GM23338 (cell line): ENCODE measurements at regions not wholly inside any gene's neighbourhood (a gene's known extent, or its start where the extent isn't known, plus 50 kb on each side); places are given as distances from the start of the nearest gene placed in this dataset.

ENCODE experiments used
- ATAC-seq: fragments of 200-7000 bp; cut with Tn5 transposase; 3 replicates; pipeline ENCODE4 v1.9.1; 2020
- DNase-seq: peaks from one replicate; pipeline ENCODE4 v3.0.0-alpha.2; 2015; ENCODE audit warnings: low spot score
- H2AFZ ChIP-seq: fragments of 200-600 bp; sonication (generic); 2 replicates; pipeline ENCODE4 v1.8.0; 2016; ENCODE audit warnings: antibody characterized with exemption, mild to moderate bottlenecking, moderate library complexity
- H3F3A ChIP-seq: fragments of 200-600 bp; sonication (generic); replicated peaks from 2 replicates; pipeline ENCODE4 v1.8.0; 2017; ENCODE audit warnings: antibody characterized with exemption, mixed run types, low read depth
- H3K27ac ChIP-seq: fragments of 200-600 bp; sonication (generic); 2 replicates; pipeline ENCODE4 v1.6.1; 2016; ENCODE audit warnings: low read depth
- H3K27me3 ChIP-seq: fragments of 200-600 bp; sonication (generic); 2 replicates; pipeline ENCODE4 v1.8.0; 2016; ENCODE audit warnings: mild to moderate bottlenecking, mixed run types, moderate library complexity; ENCODE audit not compliant: insufficient read depth
- H3K36me3 ChIP-seq: fragments of 200-600 bp; sonication (generic); 2 replicates; pipeline ENCODE4 v1.8.0; 2016; ENCODE audit warnings: mild to moderate bottlenecking; ENCODE audit not compliant: insufficient read depth
- H3K4me1 ChIP-seq: fragments of 200-600 bp; sonication (generic); 2 replicates; pipeline ENCODE4 v1.8.0; 2016; ENCODE audit warnings: mild to moderate bottlenecking, moderate library complexity; ENCODE audit not compliant: insufficient read depth
- H3K4me2 ChIP-seq: fragments of 200-600 bp; sonication (generic); 2 replicates; pipeline ENCODE4 v1.7.1; 2017; ENCODE audit warnings: mixed run types
- H3K4me3 ChIP-seq: fragments of 200-600 bp; sonication (generic); 2 replicates; pipeline ENCODE4 v1.6.1; 2016; ENCODE audit warnings: mixed run types
- H3K79me2 ChIP-seq: fragments of 200-600 bp; sonication (generic); replicated peaks from 2 replicates; pipeline ENCODE4 v1.8.0; 2017; ENCODE audit warnings: mild to moderate bottlenecking; ENCODE audit not compliant: insufficient read depth
- H3K9me2 ChIP-seq: fragments of 200-600 bp; sonication (generic); 2 replicates; pipeline ENCODE4 v1.8.0; 2017; ENCODE audit not compliant: insufficient read depth
- H4K20me1 ChIP-seq: fragments of 200-600 bp; sonication (generic); replicated peaks from 2 replicates; pipeline ENCODE4 v1.8.0; 2017; ENCODE audit warnings: mild to moderate bottlenecking; ENCODE audit not compliant: insufficient read depth
- H3K27ac Mint-ChIP-seq: 2 replicates; pipeline ENCODE4 v1.8.0; 2020; ENCODE audit warnings: inconsistent platforms, mild to moderate bottlenecking, moderate library complexity, mixed read lengths
- H3K27me3 Mint-ChIP-seq: 3 replicates; pipeline ENCODE4 v1.8.0; 2022; ENCODE audit warnings: low read depth, mild to moderate bottlenecking, moderate library complexity, mixed read lengths, inconsistent platforms; ENCODE audit not compliant: insufficient read depth, poor library complexity
- H3K36me3 Mint-ChIP-seq: 3 replicates; pipeline ENCODE4 v1.8.0; 2021; ENCODE audit warnings: low read depth, mild to moderate bottlenecking, inconsistent platforms, moderate library complexity, mixed read lengths
- H3K4me1 Mint-ChIP-seq: 3 replicates; pipeline ENCODE4 v1.8.0; 2020; ENCODE audit warnings: mild to moderate bottlenecking, inconsistent platforms, mixed read lengths
- H3K4me3 Mint-ChIP-seq: 3 replicates; pipeline ENCODE4 v1.8.0; 2021; ENCODE audit warnings: moderate library complexity, mild to moderate bottlenecking, inconsistent platforms, mixed read lengths
- H3K9me3 Mint-ChIP-seq: 3 replicates; pipeline ENCODE4 v1.8.0; 2020; ENCODE audit warnings: moderate library complexity, mild to moderate bottlenecking, inconsistent platforms, mixed read lengths
- CREB1 ChIP-seq: fragments of 250-450 bp; sonication (Bioruptor Pico); IDR thresholded peaks from 2 replicates; pipeline ENCODE4 v1.5.0; 2020; ENCODE audit warnings: low read depth, mild to moderate bottlenecking, moderate library complexity
- CTCF ChIP-seq, 2 experiments: fragments of 200-600 bp in 1 of 2; sonication (generic) in 1 of 2; conservative IDR thresholded peaks; 2 replicates each; pipeline versions ENCODE4 v1.5.1 to v1.6.1; 2016 to 2017; ENCODE audit warnings: antibody characterized with exemption in 2 of 2, low read depth in 2 of 2, mild to moderate bottlenecking in 2 of 2, moderate library complexity in 1 of 2
- ETS1 ChIP-seq: IDR thresholded peaks from 2 replicates; pipeline ENCODE4 v1.6.1; 2016; ENCODE audit warnings: antibody characterized with exemption
- EZH2 ChIP-seq: fragments of 200-600 bp; sonication (generic); IDR thresholded peaks from one replicate; pipeline ENCODE4 v1.8.0; 2017; ENCODE audit warnings: antibody characterized with exemption, mild to moderate bottlenecking, low read depth; ENCODE audit not compliant: unreplicated experiment
- EZH2phosphoT487 ChIP-seq: fragments of 200-600 bp; sonication (generic); IDR thresholded peaks from one replicate; pipeline ENCODE4 v1.8.1; 2018; ENCODE audit warnings: antibody characterized with exemption; ENCODE audit not compliant: unreplicated experiment
- JUNB ChIP-seq: IDR thresholded peaks from one replicate; pipeline ENCODE4 v1.6.1; 2016; ENCODE audit warnings: antibody characterized with exemption; ENCODE audit not compliant: unreplicated experiment
- NANOG ChIP-seq: IDR thresholded peaks from 2 replicates; pipeline ENCODE4 v1.6.1; 2016; ENCODE audit warnings: antibody characterized with exemption, borderline replicate concordance
- POLR2AphosphoS5 ChIP-seq: IDR thresholded peaks from 2 replicates; pipeline ENCODE4 v1.6.1; 2016; ENCODE audit warnings: antibody characterized with exemption, low read depth
- ZNF114 ChIP-seq: fragments of 250-450 bp; sonication (Bioruptor Pico); IDR thresholded peaks from 2 replicates; pipeline ENCODE4 v1.5.0; 2020; ENCODE audit warnings: mild to moderate bottlenecking, moderate library complexity
- TF ChIP-seq, protein P1 (sequence below): IDR thresholded peaks from one replicate; pipeline ENCODE4 v1.6.1; 2018; ENCODE audit warnings: antibody characterized with exemption; ENCODE audit not compliant: unreplicated experiment
- TF ChIP-seq, protein P2 (sequence below): fragments of 250-450 bp; sonication (Bioruptor Pico); IDR thresholded peaks from 2 replicates; pipeline ENCODE4 v1.5.0; 2020; ENCODE audit warnings: mild to moderate bottlenecking, moderate library complexity

DNA sequence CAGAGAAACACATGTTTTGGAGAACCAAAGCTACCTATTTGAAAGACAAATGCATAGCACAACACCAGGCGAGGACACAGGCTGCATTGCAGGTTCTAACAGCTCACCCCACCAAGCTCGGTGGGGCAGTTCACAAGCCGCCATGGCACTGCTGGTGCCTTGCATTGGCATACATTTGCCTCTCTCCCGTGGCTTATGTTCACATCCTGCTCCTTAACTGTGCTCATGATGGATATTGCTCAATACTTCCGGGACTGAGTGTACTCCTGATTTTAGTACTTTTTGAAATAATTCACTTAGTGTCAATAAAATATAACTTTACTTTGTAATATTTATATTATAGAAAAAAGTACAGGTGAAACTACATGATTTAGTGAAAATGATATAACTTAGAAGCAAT lies 1187.4 kb upstream of the NCAM2 start (continued):
- TF ChIP-seq CTCF (conservative IDR thresholded peaks at IDR 0.05; ENCODE audit: low read depth in 2 of 2) = no peak
- TF ChIP-seq EZH2 = no peak
- no peak for TF ChIP-seq ZNF114
- TF ChIP-seq JUNB = no peak
- TF ChIP-seq EZH2phosphoT487 = no peak

GRCh38 chr21:19830446-19830845 lies 1167.8 kb upstream of the NCAM2 start:
- no peak overlapping the region for H3K27ac ChIP-seq
- peaks cover under 1% of the 10 kb centered on the region; the same call in 1 of the 2 replicates for H3K9me2 ChIP-seq
- Mint-ChIP-seq H3K27me3 (no peaks in the 10 kb centered on the region), H3K4me1 (no peaks in the 10 kb centered on the region), H3K4me3 (no peak overlapping the region), H3K9me3 (no peaks in the 10 kb centered on the region), H3K36me3 (no peaks in the 10 kb centered on the region), H3K27ac (no peak overlapping the region)
- no peaks in the 10 kb centered on the region for H3K36me3 ChIP-seq
- H3K4me3 ChIP-seq = no peak overlapping the region
- ATAC-seq (no peak), DNase-seq (no peak)
- no peaks in the 10 kb centered on the region for H3F3A ChIP-seq
- no peaks in the 10 kb centered on the region for H3K4me1 ChIP-seq
- no peaks in the 10 kb centered on the region for H4K20me1 ChIP-seq
- H3K79me2 ChIP-seq = no peaks in the 10 kb centered on the region
- H3K27me3 ChIP-seq = no peaks in the 10 kb centered on the region
- H2AFZ ChIP-seq = no peak overlapping the region
- H3K4me2 ChIP-seq = no peak overlapping the region
- no peak for TF ChIP-seq POLR2AphosphoS5
- no peak for TF ChIP-seq CTCF (conservative IDR thresholded peaks at IDR 0.05; ENCODE audit: low read depth in 2 of 2)
- no peak for TF ChIP-seq ZNF114
- no peak for TF ChIP-seq JUNB
- TF ChIP-seq, protein P1, sequence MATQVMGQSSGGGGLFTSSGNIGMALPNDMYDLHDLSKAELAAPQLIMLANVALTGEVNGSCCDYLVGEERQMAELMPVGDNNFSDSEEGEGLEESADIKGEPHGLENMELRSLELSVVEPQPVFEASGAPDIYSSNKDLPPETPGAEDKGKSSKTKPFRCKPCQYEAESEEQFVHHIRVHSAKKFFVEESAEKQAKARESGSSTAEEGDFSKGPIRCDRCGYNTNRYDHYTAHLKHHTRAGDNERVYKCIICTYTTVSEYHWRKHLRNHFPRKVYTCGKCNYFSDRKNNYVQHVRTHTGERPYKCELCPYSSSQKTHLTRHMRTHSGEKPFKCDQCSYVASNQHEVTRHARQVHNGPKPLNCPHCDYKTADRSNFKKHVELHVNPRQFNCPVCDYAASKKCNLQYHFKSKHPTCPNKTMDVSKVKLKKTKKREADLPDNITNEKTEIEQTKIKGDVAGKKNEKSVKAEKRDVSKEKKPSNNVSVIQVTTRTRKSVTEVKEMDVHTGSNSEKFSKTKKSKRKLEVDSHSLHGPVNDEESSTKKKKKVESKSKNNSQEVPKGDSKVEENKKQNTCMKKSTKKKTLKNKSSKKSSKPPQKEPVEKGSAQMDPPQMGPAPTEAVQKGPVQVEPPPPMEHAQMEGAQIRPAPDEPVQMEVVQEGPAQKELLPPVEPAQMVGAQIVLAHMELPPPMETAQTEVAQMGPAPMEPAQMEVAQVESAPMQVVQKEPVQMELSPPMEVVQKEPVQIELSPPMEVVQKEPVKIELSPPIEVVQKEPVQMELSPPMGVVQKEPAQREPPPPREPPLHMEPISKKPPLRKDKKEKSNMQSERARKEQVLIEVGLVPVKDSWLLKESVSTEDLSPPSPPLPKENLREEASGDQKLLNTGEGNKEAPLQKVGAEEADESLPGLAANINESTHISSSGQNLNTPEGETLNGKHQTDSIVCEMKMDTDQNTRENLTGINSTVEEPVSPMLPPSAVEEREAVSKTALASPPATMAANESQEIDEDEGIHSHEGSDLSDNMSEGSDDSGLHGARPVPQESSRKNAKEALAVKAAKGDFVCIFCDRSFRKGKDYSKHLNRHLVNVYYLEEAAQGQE = no peak
- TF ChIP-seq ETS1 = no peak
- TF ChIP-seq CREB1 (CRISPR knock-in tag) = no peak
- no peak for TF ChIP-seq NANOG
- TF ChIP-seq, protein P2, sequence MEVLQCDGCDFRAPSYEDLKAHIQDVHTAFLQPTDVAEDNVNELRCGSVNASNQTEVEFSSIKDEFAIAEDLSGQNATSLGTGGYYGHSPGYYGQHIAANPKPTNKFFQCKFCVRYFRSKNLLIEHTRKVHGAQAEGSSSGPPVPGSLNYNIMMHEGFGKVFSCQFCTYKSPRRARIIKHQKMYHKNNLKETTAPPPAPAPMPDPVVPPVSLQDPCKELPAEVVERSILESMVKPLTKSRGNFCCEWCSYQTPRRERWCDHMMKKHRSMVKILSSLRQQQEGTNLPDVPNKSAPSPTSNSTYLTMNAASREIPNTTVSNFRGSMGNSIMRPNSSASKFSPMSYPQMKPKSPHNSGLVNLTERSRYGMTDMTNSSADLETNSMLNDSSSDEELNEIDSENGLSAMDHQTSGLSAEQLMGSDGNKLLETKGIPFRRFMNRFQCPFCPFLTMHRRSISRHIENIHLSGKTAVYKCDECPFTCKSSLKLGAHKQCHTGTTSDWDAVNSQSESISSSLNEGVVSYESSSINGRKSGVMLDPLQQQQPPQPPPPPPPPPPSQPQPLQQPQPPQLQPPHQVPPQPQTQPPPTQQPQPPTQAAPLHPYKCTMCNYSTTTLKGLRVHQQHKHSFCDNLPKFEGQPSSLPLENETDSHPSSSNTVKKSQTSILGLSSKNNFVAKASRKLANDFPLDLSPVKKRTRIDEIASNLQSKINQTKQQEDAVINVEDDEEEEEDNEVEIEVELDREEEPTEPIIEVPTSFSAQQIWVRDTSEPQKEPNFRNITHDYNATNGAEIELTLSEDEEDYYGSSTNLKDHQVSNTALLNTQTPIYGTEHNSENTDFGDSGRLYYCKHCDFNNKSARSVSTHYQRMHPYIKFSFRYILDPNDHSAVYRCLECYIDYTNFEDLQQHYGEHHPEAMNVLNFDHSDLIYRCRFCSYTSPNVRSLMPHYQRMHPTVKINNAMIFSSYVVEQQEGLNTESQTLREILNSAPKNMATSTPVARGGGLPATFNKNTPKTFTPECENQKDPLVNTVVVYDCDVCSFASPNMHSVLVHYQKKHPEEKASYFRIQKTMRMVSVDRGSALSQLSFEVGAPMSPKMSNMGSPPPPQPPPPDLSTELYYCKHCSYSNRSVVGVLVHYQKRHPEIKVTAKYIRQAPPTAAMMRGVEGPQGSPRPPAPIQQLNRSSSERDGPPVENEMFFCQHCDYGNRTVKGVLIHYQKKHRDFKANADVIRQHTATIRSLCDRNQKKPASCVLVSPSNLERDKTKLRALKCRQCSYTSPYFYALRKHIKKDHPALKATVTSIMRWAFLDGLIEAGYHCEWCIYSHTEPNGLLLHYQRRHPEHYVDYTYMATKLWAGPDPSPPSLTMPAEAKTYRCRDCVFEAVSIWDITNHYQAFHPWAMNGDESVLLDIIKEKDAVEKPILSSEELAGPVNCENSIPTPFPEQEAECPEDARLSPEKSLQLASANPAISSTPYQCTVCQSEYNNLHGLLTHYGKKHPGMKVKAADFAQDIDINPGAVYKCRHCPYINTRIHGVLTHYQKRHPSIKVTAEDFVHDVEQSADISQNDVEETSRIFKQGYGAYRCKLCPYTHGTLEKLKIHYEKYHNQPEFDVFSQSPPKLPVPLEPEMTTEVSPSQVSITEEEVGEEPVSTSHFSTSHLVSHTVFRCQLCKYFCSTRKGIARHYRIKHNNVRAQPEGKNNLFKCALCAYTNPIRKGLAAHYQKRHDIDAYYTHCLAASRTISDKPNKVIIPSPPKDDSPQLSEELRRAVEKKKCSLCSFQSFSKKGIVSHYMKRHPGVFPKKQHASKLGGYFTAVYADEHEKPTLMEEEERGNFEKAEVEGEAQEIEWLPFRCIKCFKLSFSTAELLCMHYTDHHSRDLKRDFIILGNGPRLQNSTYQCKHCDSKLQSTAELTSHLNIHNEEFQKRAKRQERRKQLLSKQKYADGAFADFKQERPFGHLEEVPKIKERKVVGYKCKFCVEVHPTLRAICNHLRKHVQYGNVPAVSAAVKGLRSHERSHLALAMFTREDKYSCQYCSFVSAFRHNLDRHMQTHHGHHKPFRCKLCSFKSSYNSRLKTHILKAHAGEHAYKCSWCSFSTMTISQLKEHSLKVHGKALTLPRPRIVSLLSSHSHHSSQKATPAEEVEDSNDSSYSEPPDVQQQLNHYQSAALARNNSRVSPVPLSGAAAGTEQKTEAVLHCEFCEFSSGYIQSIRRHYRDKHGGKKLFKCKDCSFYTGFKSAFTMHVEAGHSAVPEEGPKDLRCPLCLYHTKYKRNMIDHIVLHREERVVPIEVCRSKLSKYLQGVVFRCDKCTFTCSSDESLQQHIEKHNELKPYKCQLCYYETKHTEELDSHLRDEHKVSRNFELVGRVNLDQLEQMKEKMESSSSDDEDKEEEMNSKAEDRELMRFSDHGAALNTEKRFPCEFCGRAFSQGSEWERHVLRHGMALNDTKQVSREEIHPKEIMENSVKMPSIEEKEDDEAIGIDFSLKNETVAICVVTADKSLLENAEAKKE (CRISPR knock-in tag) = no peak
- TF ChIP-seq EZH2phosphoT487 = no peak
